CD4-positive, alpha-beta T cell (primary cell): ENCODE measurements at regions not wholly inside any gene's neighbourhood (a gene's known extent, or its start where the extent isn't known, plus 50 kb on each side); places are given as distances from the start of the nearest gene placed in this dataset.

Source experiments
- ATAC-seq: fragments of 200-7000 bp; cut with Tn5 transposase; one replicate; pipeline ENCODE4 v1.10.0; 2022; ENCODE audit warnings: mild to moderate bottlenecking; ENCODE audit not compliant: poor library complexity
- CTCF ChIA-PET: fragments of 350-600 bp; sonication (Branson Sonifier 250); formaldehyde crosslinking; loops from one replicate; lab custom pipeline; 2021; ENCODE audit warnings: antibody characterized with exemption, inconsistent platforms; lab: Charles Lee
- POLR2A ChIA-PET: fragments of 350-600 bp; sonication (Branson Sonifier 250); formaldehyde crosslinking; loops from one replicate; lab custom pipeline; 2021; ENCODE audit warnings: antibody characterized with exemption, inconsistent platforms; lab: Charles Lee
- DNase-seq, 14 experiments: peaks; one replicate each; pipeline ENCODE4 v3.0.0-alpha.2; 2013 to 2020; ENCODE audit warnings: mixed read lengths in 2 of 14
- H3K27ac ChIP-seq, 2 donors: one replicate each; pipeline versions ENCODE4 v1.5.1 to v1.7.0; 2013; ENCODE audit warnings: low read length in 2 of 2, low read depth in 1 of 2, mild to moderate bottlenecking in 1 of 2
- H3K27me3 ChIP-seq, 2 experiments: 1 replicate in 1 of 2; 2 replicates in 1 of 2; pipeline versions ENCODE4 v1.6.1 to v1.7.0; 2013; ENCODE audit warnings: low read length in 2 of 2, control low read depth in 1 of 2, mild to moderate bottlenecking in 1 of 2, moderate library complexity in 1 of 2; ENCODE audit not compliant: insufficient read depth in 2 of 2, control insufficient read depth in 1 of 2
- H3K36me3 ChIP-seq: one replicate; pipeline ENCODE4 v1.6.1; 2013; ENCODE audit warnings: low read length, control low read depth; ENCODE audit not compliant: insufficient read depth
- H3K4me1 ChIP-seq: one replicate; pipeline ENCODE4 v1.6.1; 2013; ENCODE audit warnings: low read length, control low read depth; ENCODE audit not compliant: insufficient read depth
- H3K4me3 ChIP-seq: one replicate; pipeline ENCODE4 v1.5.1; 2013; ENCODE audit warnings: mild to moderate bottlenecking, low read length, moderate library complexity
- H3K9me3 ChIP-seq, 2 experiments: 1 replicate in 1 of 2; 2 replicates in 1 of 2; pipeline versions ENCODE4 v1.6.1 to v1.7.0; 2013; ENCODE audit warnings: low read length in 2 of 2, mild to moderate bottlenecking in 2 of 2, control low read depth in 1 of 2, moderate library complexity in 1 of 2; ENCODE audit not compliant: control insufficient read depth in 1 of 2, insufficient read depth in 1 of 2
- H3K27ac Mint-ChIP-seq: one replicate; pipeline ENCODE4 v1.8.0; 2020; ENCODE audit warnings: mixed read lengths
- H3K27me3 Mint-ChIP-seq: one replicate; pipeline ENCODE4 v1.8.0; 2021; ENCODE audit warnings: mixed read lengths
- H3K36me3 Mint-ChIP-seq: one replicate; pipeline ENCODE4 v1.8.0; 2021; ENCODE audit warnings: low read depth, mixed read lengths
- H3K4me1 Mint-ChIP-seq: one replicate; pipeline ENCODE4 v1.8.0; 2021; ENCODE audit warnings: low read depth, mixed read lengths
- H3K4me3 Mint-ChIP-seq: one replicate; pipeline ENCODE4 v1.8.0; 2020; ENCODE audit warnings: mild to moderate bottlenecking, mixed read lengths
- H3K9me3 Mint-ChIP-seq: one replicate; pipeline ENCODE4 v1.8.0; 2020; ENCODE audit warnings: mixed read lengths
- CTCF ChIP-seq: fragments of 200-600 bp; IDR thresholded peaks from one replicate; pipeline ENCODE4 v1.8.0; 2022; ENCODE audit warnings: antibody characterized with exemption, mild to moderate bottlenecking
- intact Hi-C, 2 experiments: fragments of 100-400 bp; cut with DNase I in 1 of 2; cut with micrococcal nuclease in 1 of 2; formaldehyde crosslinking; loops; one replicate each; pipeline versions ENCODE4 v1.15.1 to v1.9.0; 2023 to 2025; cut with DNase I, micrococcal nuclease

GRCh38 chr3:182608832-182609231 is 184.5 kb upstream of the ATP11B start:
- Histone ChIP-seq H3K9me3 (no peaks in the 10 kb centered on the region), H3K27ac (no peak overlapping the region), H3K36me3 (no peaks in the 10 kb centered on the region), H3K4me3 (no peak overlapping the region), H3K4me1 (no peaks in the 10 kb centered on the region), H3K27me3 (no peaks in the 10 kb centered on the region)
- CTCF ChIA-PET: no interaction called here
- POLR2A ChIA-PET: no interaction called here
- TF ChIP-seq CTCF: no peak
- Mint-ChIP-seq H3K4me3 (no peak overlapping the region), H3K9me3 (no peaks in the 10 kb centered on the region), H3K36me3 (no peaks in the 10 kb centered on the region), H3K27me3 (peaks cover 18% of the 10 kb centered on the region), H3K4me1 (no peaks in the 10 kb centered on the region), H3K27ac (no peak overlapping the region)
- DNase-seq (no peak), ATAC-seq (no peak)
- intact Hi-C loops: no loop called here

DNA sequence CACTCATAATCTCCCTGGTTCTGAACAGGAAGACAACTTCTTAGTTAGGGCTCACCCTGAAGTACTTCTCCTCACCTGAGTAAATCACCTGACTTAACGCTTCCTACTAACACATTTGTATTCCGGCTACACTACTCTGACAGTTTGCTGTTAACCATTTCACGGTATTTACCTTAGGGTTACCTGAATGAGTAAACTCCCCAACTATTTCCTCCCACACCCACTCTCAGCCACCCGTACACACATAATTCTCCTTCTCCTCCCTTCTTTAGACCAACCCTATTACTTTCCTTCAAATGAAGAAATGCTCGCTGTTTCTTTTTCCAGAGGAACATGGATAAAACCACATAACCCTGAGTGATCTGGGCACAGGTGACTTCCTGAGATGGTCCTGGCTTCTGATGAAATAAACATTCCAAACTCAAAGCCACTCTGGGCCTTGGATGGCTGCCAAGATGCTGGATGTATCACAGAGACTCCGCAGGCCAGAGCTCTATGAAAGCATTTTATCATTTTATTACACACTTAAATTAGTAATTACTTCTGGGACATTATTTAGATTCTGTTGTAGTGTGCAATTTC is 183.6 kb upstream of the ATP11B start:
- ATAC-seq (no peak), DNase-seq (no peak)
- H3K4me1 Mint-ChIP-seq: no peaks in the 10 kb centered on the region
- intact Hi-C loops: no loop called here
- ChIA-PET POLR2A (no interaction called here), CTCF (no interaction called here)
- Histone ChIP-seq H3K36me3 (no peaks in the 10 kb centered on the region), H3K4me3 (no peak overlapping the region), H3K4me1 (no peaks in the 10 kb centered on the region), H3K27me3 (no peaks in the 10 kb centered on the region), H3K9me3 (no peaks in the 10 kb centered on the region), H3K27ac (no peak overlapping the region)
- no peak for TF ChIP-seq CTCF
- no peak overlapping the region for H3K4me3 Mint-ChIP-seq
- H3K27ac Mint-ChIP-seq: no peak overlapping the region
- H3K27me3 Mint-ChIP-seq: peaks cover 23% of the 10 kb centered on the region
- no peaks in the 10 kb centered on the region for H3K9me3 Mint-ChIP-seq
- no peaks in the 10 kb centered on the region for H3K36me3 Mint-ChIP-seq

DNA sequence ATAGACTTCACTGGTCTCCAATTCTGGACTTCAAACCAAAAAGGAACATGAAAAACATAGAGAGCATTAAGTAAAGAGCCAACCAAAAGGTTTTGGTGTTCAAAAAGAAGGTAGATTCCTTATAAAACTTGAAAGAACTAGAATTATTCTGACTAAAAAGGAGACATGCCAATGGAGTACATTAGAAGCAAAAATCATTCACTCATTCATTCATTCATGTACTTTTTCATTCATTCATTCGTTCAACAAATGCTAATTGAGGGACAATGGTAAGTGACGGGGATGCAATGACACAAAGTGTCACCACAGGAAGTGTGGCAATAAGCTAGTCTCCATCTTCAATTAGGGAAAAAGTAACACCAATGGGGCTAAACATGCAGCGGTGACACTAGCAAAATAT is 181.0 kb upstream of the ATP11B start:
- no peaks in the 10 kb centered on the region for H3K4me1 Mint-ChIP-seq
- Histone ChIP-seq H3K9me3 (no peaks in the 10 kb centered on the region), H3K27ac (no peak overlapping the region), H3K27me3 (no peaks in the 10 kb centered on the region), H3K4me1 (no peaks in the 10 kb centered on the region), H3K36me3 (no peaks in the 10 kb centered on the region), H3K4me3 (no peak overlapping the region)
- intact Hi-C loops: no loop called here
- ChIA-PET CTCF (no interaction called here), POLR2A (no interaction called here)
- no peaks in the 10 kb centered on the region for H3K36me3 Mint-ChIP-seq
- ATAC-seq: no peak
- no peak for TF ChIP-seq CTCF
- H3K27me3 Mint-ChIP-seq: peaks cover 23% of the 10 kb centered on the region
- H3K4me3 Mint-ChIP-seq: no peak overlapping the region
- no peaks in the 10 kb centered on the region for H3K9me3 Mint-ChIP-seq
- no peak overlapping the region for H3K27ac Mint-ChIP-seq
- no peak for DNase-seq
